Mesenchymal stem cell (in vitro differentiated cells and primary cell): ENCODE measurements at regions not wholly inside any gene's neighbourhood (a gene's known extent, or its start where the extent isn't known, plus 50 kb on each side); places are given as distances from the start of the nearest gene placed in this dataset.

ENCODE experiments used
- DNase-seq: peaks from one replicate; pipeline ENCODE4 v3.0.0-alpha.2; 2013
- H2AFZ ChIP-seq: one replicate; pipeline ENCODE4 v1.6.1; 2013; ENCODE audit warnings: low read depth, mild to moderate bottlenecking, control low read depth, inconsistent platforms, low read length, moderate library complexity
- H2AK5ac ChIP-seq: 2 replicates; pipeline ENCODE4 v1.6.1; 2013; ENCODE audit warnings: low read length, moderate library complexity, mild to moderate bottlenecking, inconsistent platforms; ENCODE audit not compliant: severe bottlenecking
- H2BK120ac ChIP-seq: one replicate; pipeline ENCODE4 v1.6.1; 2013; ENCODE audit warnings: low read depth, mild to moderate bottlenecking, inconsistent platforms, low read length, moderate library complexity
- H2BK12ac ChIP-seq, 2 experiments: one replicate each; pipeline ENCODE4 v1.6.1; 2013; ENCODE audit warnings: inconsistent platforms in 2 of 2, low read length in 2 of 2, mild to moderate bottlenecking in 2 of 2, moderate library complexity in 2 of 2, control low read depth in 1 of 2
- H2BK15ac ChIP-seq: one replicate; pipeline ENCODE4 v1.6.1; 2013; ENCODE audit warnings: mild to moderate bottlenecking, low read depth, inconsistent platforms; ENCODE audit not compliant: poor library complexity, severe bottlenecking
- H2BK5ac ChIP-seq: 2 replicates; pipeline ENCODE4 v1.6.1; 2013; ENCODE audit warnings: low read depth, mild to moderate bottlenecking, low read length, control low read depth, inconsistent platforms; ENCODE audit not compliant: poor library complexity, severe bottlenecking
- H3K14ac ChIP-seq, 2 experiments: one replicate each; pipeline ENCODE4 v1.6.1; 2013; ENCODE audit warnings: inconsistent platforms in 2 of 2, low read length in 2 of 2, control low read depth in 1 of 2, mild to moderate bottlenecking in 1 of 2, moderate library complexity in 1 of 2
- H3K18ac ChIP-seq, 2 experiments: one replicate each; pipeline ENCODE4 v1.6.1; 2013; ENCODE audit warnings: inconsistent platforms in 2 of 2, low read length in 2 of 2, control low read depth in 1 of 2, low read depth in 1 of 2, mild to moderate bottlenecking in 1 of 2
- H3K23ac ChIP-seq, 2 experiments: one replicate each; pipeline ENCODE4 v1.6.1; 2013; ENCODE audit warnings: inconsistent platforms in 2 of 2, low read length in 2 of 2, mild to moderate bottlenecking in 2 of 2, moderate library complexity in 2 of 2, control low read depth in 1 of 2
- H3K27ac ChIP-seq: 2 replicates; pipeline ENCODE4 v1.5.1; 2013; ENCODE audit warnings: mild to moderate bottlenecking, moderate library complexity, low read length, control low read depth, inconsistent platforms; ENCODE audit not compliant: poor library complexity, severe bottlenecking
- H3K27me3 ChIP-seq, 2 experiments: 2 replicates each; pipeline versions ENCODE4 v1.6.1 to v1.7.0; 2013; ENCODE audit warnings: low read length in 2 of 2, mild to moderate bottlenecking in 2 of 2, moderate library complexity in 2 of 2, control low read depth in 1 of 2, inconsistent platforms in 1 of 2; ENCODE audit not compliant: control insufficient read depth in 1 of 2, insufficient read depth in 1 of 2
- H3K36me3 ChIP-seq, 2 experiments: 2 replicates each; pipeline versions ENCODE4 v1.6.1 to v1.7.0; 2013; ENCODE audit warnings: low read length in 2 of 2, control low read depth in 1 of 2, inconsistent platforms in 1 of 2, low read depth in 1 of 2, mild to moderate bottlenecking in 1 of 2; ENCODE audit not compliant: insufficient read depth in 2 of 2, control insufficient read depth in 1 of 2
- H3K4ac ChIP-seq, 2 experiments: one replicate each; pipeline ENCODE4 v1.6.1; 2013; ENCODE audit warnings: inconsistent platforms in 2 of 2, low read length in 2 of 2, mild to moderate bottlenecking in 2 of 2, moderate library complexity in 2 of 2, control low read depth in 1 of 2, low read depth in 1 of 2
- H3K4me1 ChIP-seq: 2 replicates; pipeline ENCODE4 v1.6.1; 2013; ENCODE audit warnings: low read depth, low read length, control low read depth; ENCODE audit not compliant: control insufficient read depth, insufficient read depth
- H3K4me2 ChIP-seq: 2 replicates; pipeline ENCODE4 v1.6.1; 2013; ENCODE audit warnings: low read length, mild to moderate bottlenecking, inconsistent platforms; ENCODE audit not compliant: poor library complexity, severe bottlenecking
- H3K4me3 ChIP-seq, 2 experiments: 2 replicates each; pipeline versions ENCODE4 v1.5.1 to v1.7.0; 2013; ENCODE audit warnings: low read length in 2 of 2, mild to moderate bottlenecking in 2 of 2, control low read depth in 1 of 2, low read depth in 1 of 2; ENCODE audit not compliant: insufficient read depth in 1 of 2
- H3K79me1 ChIP-seq: replicated peaks from 2 replicates; pipeline ENCODE4 v1.6.1; 2013; ENCODE audit warnings: mild to moderate bottlenecking, control low read depth, low read length, inconsistent platforms; ENCODE audit not compliant: poor library complexity, severe bottlenecking
- H3K9ac ChIP-seq: 2 replicates; pipeline ENCODE4 v1.7.0; 2013; ENCODE audit warnings: mild to moderate bottlenecking, low read length, moderate library complexity
- H3K9me3 ChIP-seq: 2 replicates; pipeline ENCODE4 v1.7.0; 2013; ENCODE audit warnings: mild to moderate bottlenecking, low read length; ENCODE audit not compliant: control insufficient read depth
- H4K8ac ChIP-seq: one replicate; pipeline ENCODE4 v1.6.1; 2013; ENCODE audit warnings: inconsistent platforms, mild to moderate bottlenecking, low read length, moderate library complexity
- H4K91ac ChIP-seq: one replicate; pipeline ENCODE4 v1.6.1; 2013; ENCODE audit warnings: mild to moderate bottlenecking, low read length, inconsistent platforms
- WGBS: methylation state at CpG from one replicate; pipeline ENCODE4 v1.1.7; 2013; ENCODE audit warnings: mixed read lengths; 5-methylcytosine and 5-hydroxymethylcytosine counted together

DNA sequence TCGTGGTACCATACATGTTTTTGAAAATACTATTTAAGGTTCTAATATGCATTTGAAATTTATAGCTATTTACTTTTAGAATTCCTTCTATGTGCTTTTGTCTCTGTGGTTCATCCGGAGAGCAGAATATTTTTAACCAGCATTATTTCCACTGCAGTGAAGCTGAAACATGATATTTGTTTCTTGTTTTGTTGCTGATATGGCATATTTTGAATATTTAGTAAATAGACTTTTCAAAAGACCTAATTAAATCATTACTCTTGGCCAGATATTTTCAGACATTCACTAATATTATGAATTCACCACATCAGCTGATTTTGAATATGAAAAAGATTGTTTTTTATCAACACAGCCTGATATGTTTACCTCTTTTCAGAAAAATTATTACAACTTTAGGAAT is 87.0 kb downstream of the FAT4 start:
- Histone ChIP-seq H3K27me3 (no peaks in the 10 kb centered on the region), H2BK15ac (no peak overlapping the region), H2AFZ (no peak overlapping the region), H2BK12ac (no peak overlapping the region), H3K4me2 (no peak overlapping the region), H3K27ac (no peak overlapping the region), H2BK5ac (no peak overlapping the region), H2BK120ac (no peak overlapping the region), H3K9me3 (no peaks in the 10 kb centered on the region), H2AK5ac (no peak overlapping the region), H3K79me1 (no peaks in the 10 kb centered on the region), H3K4ac (no peak overlapping the region), H4K8ac (no peak overlapping the region), H4K91ac (no peak overlapping the region), H3K18ac (no peak overlapping the region), H3K9ac (no peak overlapping the region), H3K14ac (no peak overlapping the region), H3K4me3 (no peak overlapping the region), H3K23ac (no peak overlapping the region), H3K36me3 (no peaks in the 10 kb centered on the region), H3K4me1 (no peaks in the 10 kb centered on the region)
- DNase-seq, result no peak
- WGBS, result no CpG with 5 or more reads among the region's 2 CpGs

DNA sequence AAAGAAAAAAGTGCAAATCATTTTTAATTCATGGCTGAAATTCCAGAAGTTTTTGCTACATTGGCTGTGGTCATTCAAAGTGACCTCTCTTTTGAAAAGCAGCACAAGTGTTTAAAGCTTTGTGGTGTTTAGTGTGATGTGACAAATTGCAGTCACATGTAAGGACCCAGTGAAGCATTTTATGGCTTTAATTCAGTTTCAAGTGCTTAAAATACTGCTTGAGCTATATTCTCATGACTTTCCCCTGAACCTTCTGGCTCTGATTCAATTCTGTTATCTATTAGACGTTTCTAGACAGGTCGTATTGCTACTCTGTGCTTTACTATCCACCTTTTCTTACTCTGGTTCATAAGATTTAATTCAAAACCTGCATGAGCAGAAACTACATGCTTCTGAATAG is 105.8 kb downstream of the FAT4 start:
- H3K4me2 ChIP-seq, result no peak overlapping the region
- 33% methylated on average over 2 of the region's 2 CpGs for WGBS

DNA sequence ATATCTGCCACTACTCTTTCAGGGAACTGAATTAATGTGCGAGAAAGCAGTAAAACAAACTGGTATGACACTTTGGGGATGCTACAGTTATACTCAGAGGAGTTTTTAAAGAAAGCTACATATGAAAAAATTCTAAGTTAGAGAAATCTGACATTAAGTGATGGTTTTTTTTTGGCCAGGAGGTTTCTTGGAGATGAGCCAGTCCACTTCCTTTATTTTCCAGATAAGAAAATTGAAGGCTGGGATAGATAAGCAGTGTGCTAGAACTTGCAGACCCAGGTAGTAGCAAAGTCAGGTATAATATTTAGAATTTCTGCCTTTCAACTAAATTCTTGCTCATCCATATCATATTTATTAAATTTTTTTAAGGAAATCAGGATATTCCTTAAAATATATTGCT is 106.8 kb downstream of the FAT4 start:
- Histone ChIP-seq H2BK5ac (no peak overlapping the region), H3K18ac (no peak overlapping the region), H3K4me2 (no peak overlapping the region), H3K27me3 (no peaks in the 10 kb centered on the region), H4K8ac (no peak overlapping the region), H3K27ac (no peak overlapping the region), H3K4me3 (no peak overlapping the region), H2BK15ac (no peak overlapping the region), H2AK5ac (no peak overlapping the region), H3K4me1 (no peaks in the 10 kb centered on the region), H3K9ac (no peak overlapping the region), H3K9me3 (peaks cover 5% of the 10 kb centered on the region), H3K4ac (no peak overlapping the region), H3K23ac (no peak overlapping the region), H2BK120ac (no peak overlapping the region), H4K91ac (no peak overlapping the region), H3K36me3 (peaks cover 7 to 8% of the 10 kb centered on the region in 2 experiments), H3K79me1 (no peaks in the 10 kb centered on the region), H2AFZ (no peak overlapping the region), H2BK12ac (no peak overlapping the region), H3K14ac (no peak overlapping the region)
- DNase-seq, result no peak
- WGBS, result 100% methylated on average over 1 of the region's 1 CpG

More for the DNA sequence above, 105.8 kb downstream of the FAT4 start:
- Histone ChIP-seq H2BK5ac (no peak overlapping the region), H3K9ac (no peak overlapping the region), H2BK15ac (no peak overlapping the region), H2BK12ac (no peak overlapping the region), H3K23ac (no peak overlapping the region), H3K9me3 (peaks cover 5% of the 10 kb centered on the region), H3K14ac (no peak overlapping the region), H2AK5ac (no peak overlapping the region), H2BK120ac (no peak overlapping the region), H3K4me3 (no peak overlapping the region), H3K79me1 (no peaks in the 10 kb centered on the region), H4K91ac (no peak overlapping the region), H3K36me3 (peaks cover 7 to 13% of the 10 kb centered on the region in 2 experiments), H3K4me1 (no peaks in the 10 kb centered on the region), H3K27me3 (no peaks in the 10 kb centered on the region), H3K27ac (no peak overlapping the region), H3K18ac (no peak overlapping the region), H4K8ac (no peak overlapping the region), H3K4ac (no peak overlapping the region), H2AFZ (no peak overlapping the region)
- peak; percentile 22 for DNase-seq

DNA sequence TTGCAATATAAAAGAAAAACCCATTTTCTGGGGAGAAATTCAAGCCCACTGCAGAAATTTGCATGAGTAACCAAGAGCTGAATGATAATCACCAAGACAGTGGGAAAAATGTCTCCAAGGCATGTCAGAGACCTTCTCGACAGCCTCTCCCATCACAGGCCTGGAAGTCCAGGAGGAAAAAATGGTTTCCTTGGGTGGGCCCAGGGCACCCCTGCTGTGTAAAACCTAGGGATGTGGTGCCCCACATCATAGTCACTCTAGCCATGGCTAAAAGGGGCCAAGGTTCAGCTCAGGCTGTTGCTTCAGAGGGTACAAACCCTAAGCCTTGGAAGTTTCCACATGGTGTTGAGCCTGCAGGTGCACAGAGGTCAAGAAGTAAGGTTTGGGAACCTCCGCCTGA is 108.4 kb downstream of the FAT4 start:
- Histone ChIP-seq H4K8ac (no peak overlapping the region), H3K18ac (no peak overlapping the region), H3K4ac (no peak overlapping the region), H2BK5ac (no peak overlapping the region), H2BK120ac (no peak overlapping the region), H3K23ac (no peak overlapping the region), H3K27ac (no peak overlapping the region), H3K9me3 (peaks cover 5% of the 10 kb centered on the region), H2AK5ac (no peak overlapping the region), H3K4me3 (no peak overlapping the region), H3K79me1 (no peaks in the 10 kb centered on the region), H4K91ac (no peak overlapping the region), H3K14ac (no peak overlapping the region), H2BK12ac (no peak overlapping the region), H3K4me2 (no peak overlapping the region), H3K9ac (no peak overlapping the region), H3K4me1 (no peaks in the 10 kb centered on the region), H2BK15ac (no peak overlapping the region), H3K36me3 (peaks cover 7% of the 10 kb centered on the region in 2 experiments), H3K27me3 (no peaks in the 10 kb centered on the region), H2AFZ (no peak overlapping the region)
- WGBS, result 100% methylated on average over 1 of the region's 2 CpGs
- no peak for DNase-seq
